Left hindlimb (tissue), 1 donor: ENCODE measurements at regions not wholly inside any gene's neighbourhood (a gene's known extent, or its start where the extent isn't known, plus 50 kb on each side); places are given as distances from the start of the nearest gene placed in this dataset.
"Not testable (repeated sequence)": the region's sequence is repeated elsewhere in the genome, so short reads cannot be mapped to it uniquely, and the experiment has no call there.

Experiments
- DNase-seq: peaks from one replicate; pipeline ENCODE4 v3.0.0-alpha.2; 2018

DNA sequence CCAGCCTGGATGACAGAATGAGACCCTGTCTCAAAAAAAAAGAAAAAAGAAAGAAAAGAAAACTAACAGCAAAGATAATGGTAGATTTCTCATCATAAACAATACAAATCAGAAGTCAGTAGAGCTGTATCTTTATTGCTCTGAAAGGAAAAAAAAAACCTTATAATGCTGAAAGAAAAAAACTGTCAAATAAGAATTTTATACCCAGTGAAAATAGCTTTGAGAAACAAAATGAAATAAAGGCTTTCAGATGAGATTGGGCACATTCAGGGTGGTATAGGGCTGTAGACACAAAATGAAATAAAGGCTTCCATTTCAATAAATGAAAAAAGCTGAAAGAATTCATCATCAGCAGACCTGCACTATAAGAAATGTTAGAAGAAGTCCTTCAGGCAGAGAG is 105.0 kb upstream of the FOXN3 start:
- DNase-seq, result no peak

DNA sequence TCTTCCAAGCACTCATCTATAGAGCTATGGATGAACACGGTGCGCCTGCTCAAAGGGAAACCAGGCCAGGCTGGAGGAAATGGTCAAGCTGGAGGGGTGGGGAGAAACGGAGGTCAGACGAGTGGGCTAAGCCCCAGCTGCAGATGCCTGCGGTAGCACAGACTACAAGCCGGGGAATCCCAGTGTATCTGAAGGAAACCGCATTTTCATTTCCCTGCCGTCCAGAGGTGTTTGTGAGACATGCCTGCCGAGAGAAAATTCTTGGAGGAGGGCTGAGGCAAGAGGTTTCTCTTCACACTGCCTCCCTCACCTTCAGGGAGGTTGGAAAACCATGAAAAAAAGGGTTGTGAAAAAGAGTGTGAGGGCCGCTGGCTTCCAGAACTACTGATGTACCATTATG is 102.0 kb upstream of the FOXN3 start:
- no peak for DNase-seq

DNA sequence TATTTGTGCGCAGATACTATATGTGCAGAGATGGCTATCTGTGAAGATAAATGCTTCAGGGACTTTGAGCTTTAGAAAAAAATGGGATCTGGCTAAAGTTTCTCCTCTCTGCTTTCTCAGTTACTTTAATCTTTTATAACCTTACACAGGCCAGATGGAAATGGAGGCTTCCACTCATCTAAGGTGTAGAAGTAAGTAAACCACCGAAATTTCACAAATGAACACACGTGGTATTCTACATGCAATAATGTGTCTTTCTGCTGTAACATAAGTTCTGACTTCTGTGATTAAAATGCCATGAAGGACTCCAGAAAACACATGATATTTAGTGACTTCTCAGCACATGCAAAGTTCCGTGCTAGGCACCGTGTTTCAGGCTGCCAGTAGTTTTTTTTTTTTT is 99.1 kb upstream of the FOXN3 start:
- no peak for DNase-seq

DNA sequence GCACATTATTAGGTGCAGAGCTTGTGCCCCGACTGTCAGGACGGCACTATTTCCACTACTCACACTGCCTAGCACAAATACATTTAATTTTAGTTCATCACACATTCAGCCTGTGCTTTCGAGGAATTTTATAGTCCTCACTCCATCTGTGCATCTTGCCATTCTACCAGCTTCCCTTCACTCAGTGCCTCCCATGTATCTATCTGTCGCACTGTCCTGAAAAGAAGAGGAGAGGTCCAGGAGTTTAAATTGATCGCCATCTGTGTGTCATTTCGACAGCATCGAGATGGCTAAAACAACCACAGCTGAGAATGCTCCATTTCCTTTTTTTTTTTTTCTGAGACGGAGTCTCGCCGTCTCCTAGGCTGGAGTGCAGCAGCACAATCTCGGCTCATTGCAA is 97.6 kb upstream of the FOXN3 start:
- DNase-seq, result no peak

DNA sequence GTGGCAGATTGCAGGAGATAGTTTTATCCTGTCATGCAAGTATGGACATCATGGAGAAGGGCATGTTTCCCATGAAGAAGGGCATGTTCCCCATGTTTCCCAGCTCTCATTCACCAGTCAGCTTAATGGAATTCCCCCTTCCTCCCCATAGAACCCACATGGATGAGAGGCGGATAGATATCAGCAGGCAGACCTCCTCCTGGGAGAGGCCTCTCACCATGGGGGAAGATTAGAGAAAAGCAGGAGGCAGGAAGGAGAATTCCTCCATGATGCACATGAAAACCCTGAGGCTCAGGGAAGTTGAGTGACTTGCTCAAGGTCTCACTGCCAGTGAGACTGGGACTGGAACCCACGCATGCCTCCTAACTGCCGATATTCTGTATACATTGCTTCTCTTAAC is 92.9 kb upstream of the FOXN3 start:
- no peak for DNase-seq

DNA sequence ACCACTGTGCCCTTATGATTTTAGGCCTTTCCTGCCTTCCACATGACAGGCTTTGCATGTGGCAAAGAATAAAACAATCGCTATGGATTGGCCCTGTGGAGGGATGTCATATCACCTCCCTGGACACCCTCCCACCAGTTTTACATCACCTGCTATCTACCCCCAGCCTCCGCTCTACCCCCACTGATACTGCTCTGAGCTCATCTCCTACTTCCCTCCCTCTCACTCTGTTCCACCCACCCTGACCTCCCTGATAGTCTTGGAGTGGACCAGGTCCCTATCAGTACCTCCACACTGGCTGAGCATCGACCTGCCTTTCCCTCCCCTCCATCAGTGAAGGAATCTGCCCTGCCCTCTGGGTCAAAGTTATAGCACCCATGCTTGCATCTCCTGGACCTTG is 91.8 kb upstream of the FOXN3 start:
- DNase-seq, result no peak

DNA sequence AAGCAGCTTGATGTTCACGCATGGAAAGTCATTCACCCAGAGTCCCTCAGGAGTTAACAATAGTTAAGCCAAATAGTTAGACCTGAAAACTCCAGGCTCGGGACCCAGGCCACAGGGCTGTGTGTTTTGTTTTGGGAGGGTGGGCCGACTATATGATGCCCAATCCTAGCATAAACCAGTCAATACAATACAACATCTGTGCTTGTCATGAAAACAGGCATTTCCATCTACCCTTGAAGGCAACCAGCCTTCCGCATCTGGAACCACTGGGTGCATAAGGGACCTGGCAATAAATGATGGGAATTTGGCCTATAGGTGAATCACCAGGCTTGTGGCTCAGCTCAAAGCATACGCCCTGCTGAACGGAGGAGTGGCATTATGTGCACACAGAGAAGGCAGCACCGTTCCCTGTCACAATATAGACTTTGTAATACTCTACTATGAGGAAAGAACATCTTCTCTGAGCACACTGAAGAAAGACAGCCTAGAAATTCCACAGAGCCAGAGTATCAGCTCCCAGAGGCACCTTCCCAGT is 91.0 kb upstream of the FOXN3 start:
- no peak for DNase-seq

DNA sequence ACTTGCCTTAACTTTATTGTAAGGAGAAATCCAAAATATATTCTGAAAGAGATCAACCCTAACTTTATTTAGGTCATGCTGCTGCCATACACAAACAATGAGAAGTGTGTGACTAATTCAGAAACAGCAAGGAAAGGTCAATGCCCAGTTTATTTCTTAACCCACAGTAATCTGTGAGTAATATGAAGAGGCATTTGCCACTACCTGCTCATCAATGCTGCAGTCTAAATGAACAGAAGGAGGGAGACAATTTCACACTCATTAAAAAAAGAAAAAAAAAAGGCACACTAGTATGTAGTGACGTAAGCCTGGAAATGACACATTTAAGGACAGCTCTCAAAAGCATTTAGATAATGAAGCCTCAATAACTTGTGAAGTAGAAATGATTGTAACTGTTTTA is 90.5 kb upstream of the FOXN3 start:
- DNase-seq, result no peak

DNA sequence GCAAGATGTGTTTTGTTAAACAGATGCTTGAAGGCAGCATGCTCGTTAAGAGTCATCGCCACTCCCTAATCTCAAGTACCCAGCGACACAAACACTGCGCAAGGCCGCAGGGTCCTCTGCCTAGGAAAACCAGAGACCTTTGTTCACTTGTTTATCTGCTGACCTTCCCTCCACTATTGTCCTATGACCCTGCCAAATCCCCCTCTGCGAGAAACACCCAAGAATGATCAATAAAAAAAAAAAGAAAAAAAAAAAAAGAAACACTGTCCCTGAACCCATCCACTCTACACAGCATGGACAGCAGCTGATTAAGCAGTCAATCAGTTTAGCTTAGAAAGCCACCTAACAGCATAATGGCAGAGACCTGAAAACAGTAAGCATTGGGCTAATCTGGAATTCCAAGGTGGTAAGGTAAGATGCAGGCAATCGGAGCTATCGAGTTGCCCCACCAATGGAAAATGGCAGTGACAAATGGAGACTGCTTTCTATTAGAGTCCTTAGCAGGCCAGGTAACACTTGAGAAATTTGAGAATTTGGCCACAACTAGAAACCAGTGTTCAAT is 89.9 kb upstream of the FOXN3 start:
- DNase-seq, result not testable (repeated sequence)

DNA sequence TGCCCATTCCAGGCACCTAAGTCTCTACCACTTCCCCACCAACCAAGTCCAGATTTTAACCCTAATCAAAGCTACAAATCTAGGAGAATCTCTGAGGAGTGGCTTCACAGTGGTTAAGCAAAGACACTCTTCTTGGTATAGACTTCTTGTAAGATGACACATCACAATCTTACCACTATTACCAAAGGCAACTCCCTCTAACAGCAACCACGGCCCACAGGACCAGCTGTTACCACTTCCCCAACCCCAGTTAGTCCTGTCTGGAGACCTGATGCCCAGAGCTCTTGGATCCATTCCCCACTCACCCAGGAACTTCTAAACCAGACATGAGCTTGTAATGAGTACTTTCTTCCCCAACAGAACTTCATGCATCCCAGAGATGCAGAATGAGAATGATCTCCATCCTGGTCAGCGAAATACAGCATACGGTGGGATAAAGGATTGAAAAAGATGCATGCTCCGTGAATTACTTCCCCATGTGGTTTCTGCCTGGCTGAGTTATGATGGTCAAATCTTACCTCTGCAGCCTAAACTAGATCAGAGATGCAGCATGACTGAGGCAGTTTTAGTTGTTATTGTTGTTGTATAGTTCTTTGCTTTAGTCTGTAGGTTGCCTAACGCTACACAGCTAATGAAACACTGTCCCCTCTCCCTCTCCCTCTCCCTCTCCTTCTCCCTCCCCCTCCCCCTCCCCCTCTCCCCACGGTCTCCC is 87.7 kb upstream of the FOXN3 start:
- no peak for DNase-seq

DNA sequence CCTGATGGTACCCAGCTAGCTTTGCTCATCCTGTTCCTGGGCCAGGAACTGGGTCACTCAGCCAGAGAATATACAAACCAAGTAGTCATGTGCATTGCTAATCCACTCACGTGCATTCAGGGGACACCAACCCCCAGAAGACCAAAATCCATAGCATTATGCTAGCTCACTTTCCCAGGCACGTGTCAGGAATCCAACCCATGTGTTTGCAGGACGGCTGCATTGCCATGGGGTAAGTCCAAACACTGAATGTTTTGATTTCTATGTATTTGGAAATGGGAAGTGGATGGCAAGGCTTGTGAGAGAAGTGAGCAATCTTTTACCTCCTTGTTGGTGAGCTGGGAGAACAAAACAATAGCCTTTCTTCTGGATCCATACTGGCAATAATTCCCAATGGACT is 87.1 kb upstream of the FOXN3 start:
- DNase-seq, result no peak

DNA sequence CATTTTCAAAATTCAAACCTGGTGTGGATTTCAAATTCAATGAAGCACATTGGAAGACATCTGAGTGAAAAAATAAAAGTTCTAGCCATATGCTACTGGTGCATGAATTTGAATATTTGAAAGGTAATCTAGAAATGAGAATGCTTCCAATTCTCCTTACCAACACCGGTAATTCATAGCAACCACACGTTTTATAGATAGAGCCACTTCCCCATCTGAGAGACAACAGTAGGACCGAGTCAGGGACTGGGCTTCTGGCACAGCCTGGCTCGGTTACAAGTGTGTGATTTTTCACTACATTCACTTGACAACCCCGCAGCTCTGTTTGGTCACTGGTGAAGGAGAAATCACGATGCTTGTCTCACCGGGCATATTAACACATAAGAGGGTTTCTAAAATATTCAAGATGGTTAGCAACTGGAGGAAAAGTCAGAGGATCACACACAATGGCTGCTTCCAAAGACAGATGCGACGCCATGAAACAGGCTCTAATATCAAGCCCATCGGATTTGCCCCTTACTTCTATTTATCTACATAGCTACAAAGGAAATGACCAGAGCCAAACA is 86.5 kb upstream of the FOXN3 start:
- DNase-seq, result no peak

DNA sequence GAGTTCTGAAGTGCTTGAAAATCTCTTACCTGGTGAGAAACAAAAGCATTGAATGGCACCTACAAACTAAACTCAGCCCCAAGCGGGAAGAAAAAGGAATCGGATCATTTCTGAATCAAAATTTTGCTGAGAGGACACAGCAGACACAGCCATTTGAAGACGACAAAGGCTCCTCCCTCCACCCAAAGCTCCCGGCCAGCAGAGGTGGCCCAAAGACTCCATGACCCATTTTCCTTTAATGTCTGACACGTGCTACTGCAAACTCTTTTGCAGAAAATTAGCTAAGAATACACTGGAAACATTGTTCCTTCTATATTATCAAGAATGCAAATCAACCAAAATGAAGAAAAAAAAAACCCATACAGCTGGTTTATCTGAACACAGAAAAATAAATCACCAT is 85.9 kb upstream of the FOXN3 start:
- DNase-seq, result no peak

DNA sequence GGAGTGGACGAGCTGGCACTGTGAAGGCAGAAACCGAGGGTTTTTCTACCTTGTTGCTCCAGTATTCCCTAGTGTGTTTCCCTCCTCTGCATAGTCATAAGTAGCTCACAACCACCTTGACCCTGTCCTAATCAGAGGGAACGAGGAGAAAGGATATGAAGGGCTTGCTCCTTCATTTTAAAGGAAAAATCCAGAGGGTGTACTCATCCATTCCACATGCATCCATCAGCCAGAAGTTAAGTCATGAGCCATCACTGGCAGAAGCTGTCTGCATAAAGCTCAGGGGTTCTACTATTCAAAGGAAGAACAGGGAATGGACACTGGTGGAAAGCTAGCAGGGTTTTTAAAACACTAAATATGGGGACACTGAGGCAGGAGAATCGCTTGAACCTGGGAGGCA is 84.3 kb upstream of the FOXN3 start:
- no peak for DNase-seq

DNA sequence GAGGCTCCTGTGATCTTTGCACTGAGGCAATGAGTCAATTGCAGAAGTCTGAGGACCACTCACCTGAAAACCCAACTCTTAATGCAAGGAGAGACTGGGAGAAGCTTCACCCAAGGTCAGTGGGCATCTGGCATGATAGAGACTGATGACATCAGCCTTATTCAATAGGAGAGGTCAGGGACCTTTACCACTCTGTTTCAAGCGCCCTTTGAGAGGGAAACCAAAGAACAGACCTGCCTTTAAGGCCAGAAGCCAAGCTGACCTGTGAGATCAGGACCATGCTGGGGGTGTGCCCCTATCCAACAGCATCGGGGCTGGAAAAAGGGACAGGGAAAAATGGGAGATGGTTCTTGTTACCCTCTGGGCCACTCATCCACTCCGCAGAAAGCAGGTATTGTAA is 83.3 kb upstream of the FOXN3 start:
- no peak for DNase-seq

DNA sequence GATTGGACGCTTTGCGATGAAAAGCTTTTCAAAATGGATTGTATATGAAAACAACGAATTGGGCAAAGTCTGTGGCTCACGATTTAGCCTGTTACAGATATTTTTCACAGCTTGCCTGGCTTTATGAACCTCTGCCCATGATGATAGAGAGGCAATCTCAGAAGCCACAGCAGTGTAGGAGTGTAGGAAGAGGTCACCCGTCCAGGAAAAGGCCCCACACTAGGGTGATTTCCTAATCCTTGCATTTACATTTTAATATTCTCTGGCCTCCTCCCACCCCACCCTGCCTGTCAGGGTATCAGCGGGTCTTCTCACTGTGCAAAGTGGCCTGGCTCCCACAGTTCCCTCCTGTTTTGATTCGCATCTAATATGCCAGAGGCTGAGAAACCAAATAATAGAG is 81.8 kb upstream of the FOXN3 start:
- DNase-seq, result no peak

DNA sequence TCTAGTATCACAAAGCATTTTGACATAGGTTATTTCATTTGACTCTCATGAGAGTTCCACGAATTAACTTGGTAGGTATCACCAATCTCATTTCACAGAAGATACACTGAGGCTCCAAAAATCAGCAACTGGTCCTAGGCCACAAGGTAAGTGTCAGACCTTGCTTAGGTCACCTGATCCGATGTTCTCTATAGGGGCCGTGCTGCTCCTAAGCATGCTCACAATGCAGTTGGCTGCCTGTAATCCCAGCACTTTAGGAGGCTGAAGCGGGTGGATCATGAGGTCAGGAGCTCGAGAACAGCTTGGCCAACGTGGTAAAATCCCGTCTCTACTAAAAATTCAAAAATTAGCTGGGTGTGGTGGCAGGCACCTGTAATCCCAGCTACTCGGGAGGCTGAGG is 78.7 kb upstream of the FOXN3 start:
- DNase-seq, result no peak

DNA sequence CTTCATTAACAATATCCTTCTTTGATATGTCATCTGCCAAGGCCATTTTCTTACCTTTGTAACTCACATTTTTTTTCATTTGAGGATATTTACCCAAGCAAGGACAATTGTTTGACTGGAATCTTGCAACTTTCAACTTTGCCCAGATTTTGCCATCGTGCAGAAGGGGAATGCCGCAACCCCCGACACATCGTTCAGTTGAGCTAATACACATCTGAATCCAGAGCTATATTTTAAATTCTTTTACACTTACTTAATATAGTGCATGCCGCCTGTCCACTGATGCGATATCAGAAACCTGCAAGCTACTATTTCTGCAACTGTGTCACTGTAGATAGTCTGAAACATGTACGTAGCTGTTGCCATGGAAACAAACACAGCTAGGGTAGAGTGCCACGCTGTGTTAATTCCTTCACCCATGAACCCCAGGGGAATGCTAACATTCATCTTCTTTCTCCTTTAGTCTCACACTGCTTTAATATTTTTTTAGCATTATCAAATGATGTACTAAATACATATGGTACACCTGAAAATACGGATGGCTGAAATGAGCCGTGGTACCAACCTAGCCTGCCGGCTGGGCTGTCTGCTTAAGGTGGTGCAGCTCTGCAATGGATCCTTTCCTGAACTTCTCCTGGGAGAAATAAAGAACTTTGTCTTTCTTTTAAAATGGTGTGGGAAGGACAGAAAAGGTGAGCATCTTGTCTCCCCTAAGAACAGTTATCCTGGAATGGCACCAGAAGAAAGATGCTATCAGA is 77.0 kb upstream of the FOXN3 start:
- DNase-seq, result no peak

DNA sequence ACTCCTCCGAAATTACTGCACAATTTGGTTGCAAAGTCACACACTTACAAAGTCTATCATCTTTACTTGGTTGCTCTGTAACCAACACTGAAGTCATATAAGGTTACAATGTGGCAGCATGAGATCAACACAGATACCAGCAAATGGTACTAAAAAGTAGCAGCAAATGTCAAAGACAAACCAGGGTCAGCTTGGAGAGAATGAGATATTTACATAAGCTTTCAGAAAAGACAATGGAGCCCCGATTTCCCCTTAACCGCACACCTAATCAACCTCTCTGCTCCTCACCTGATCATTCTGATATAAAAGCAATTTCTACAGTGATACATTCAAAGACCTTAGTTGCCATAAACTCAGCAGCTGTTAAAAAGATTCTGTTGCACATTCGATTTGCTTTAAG is 76.4 kb upstream of the FOXN3 start:
- DNase-seq, result no peak

DNA sequence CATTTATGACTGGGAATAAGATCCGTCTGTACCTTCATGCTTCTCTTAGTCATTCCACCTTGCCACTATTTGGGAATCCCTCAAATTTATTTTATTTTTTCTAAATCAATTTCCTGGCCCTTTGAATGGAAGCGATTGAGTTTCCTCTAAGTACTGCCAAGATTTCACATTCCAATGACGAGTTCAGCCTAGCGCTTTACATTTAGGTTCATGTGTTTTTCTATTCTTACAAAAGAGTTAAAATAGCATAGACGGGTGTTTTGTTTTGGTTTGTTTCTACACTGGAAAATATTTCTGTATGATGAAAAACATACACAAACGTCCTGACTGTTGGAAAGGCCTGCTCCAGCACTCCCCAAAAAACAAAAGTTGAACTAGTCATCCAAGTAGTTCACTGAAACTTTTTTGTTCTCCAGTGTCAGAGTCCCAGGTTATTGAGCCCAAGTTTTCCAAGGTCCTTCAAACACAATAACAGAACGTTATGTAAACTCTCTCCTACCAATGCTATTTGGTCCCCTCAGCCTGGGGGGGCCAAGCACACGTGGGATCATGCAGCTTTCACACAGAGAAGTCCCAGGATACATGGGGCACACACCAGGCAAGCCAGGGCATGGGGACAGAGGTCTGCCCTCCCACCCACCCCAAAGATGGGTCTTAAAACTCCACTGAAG is 74.8 kb upstream of the FOXN3 start:
- DNase-seq, result no peak

DNA sequence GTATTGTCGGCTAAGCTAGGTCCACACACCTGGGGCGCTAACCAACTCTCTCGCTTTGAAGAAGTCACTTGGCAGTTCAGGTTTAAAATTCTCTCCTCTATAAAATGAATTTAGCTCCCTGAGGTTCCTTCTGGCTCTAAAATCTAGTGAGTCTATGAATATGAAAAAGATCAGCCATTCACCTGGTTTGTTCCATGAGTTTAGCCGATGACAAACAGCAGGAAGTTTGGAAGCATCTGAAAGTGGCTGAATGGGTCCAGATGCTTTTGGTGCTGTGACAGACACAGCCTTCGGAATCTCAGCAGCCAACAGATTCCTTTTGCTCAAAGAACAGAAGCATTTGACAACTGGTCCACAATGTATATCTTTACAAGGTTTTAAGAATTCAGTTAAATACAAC is 73.4 kb upstream of the FOXN3 start:
- no peak for DNase-seq

DNA sequence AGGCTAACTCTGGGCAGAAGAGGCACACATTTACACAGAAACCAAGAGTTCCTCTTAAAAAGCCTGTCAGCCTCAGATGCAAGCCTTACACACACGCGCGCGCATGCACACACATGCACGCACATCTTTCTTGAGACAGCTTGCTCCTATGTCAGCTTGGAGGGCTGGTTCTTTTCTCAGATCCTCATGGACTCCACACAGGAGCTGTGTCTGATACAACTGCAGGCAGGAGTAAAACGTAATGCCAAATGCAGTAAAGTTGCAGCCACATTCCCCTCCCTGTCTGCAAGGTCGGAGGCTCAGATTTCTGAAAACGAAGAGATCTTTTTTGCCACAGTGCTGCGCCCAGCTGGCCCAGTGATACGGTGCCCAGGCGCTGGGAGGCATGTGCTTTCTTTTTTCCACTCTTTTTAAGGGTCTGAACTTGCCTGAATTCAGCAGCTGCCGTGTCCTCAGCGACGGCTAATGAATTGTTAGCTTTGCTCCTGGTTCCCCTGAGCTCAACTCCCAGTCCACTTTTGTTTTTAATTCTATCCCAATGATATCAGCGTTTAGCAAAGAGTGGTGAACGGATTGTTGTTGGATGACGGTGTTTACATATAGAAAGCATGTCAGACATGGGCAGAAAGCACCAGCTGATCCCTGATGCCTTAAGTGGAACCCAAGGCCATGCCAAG is 72.9 kb upstream of the FOXN3 start:
- peak; percentile 66 for DNase-seq

DNA sequence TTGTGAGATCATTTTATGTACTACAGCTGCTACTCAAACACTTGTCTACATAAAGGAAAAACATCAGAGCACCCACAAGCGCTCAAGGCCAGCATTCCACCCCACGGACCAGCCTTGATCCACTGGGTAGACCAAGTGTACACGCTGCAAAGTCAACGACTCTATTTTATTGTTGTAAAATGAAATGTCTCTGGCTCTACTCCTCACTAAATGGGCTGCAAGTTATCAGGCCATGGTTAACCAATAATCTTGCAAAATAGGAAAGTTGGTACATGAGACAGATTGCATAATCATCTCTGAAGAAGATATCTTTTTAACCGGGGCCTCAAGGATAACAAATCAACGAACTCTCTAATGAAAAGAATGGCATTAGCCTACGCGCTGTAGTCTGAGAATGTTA is 69.9 kb upstream of the FOXN3 start:
- DNase-seq, result no peak
